ENCODE measurements at regions not wholly inside any gene's neighbourhood (a gene's known extent, or its start where the extent isn't known, plus 50 kb on each side); places are given as distances from the start of the nearest gene placed in this dataset.

DNA sequence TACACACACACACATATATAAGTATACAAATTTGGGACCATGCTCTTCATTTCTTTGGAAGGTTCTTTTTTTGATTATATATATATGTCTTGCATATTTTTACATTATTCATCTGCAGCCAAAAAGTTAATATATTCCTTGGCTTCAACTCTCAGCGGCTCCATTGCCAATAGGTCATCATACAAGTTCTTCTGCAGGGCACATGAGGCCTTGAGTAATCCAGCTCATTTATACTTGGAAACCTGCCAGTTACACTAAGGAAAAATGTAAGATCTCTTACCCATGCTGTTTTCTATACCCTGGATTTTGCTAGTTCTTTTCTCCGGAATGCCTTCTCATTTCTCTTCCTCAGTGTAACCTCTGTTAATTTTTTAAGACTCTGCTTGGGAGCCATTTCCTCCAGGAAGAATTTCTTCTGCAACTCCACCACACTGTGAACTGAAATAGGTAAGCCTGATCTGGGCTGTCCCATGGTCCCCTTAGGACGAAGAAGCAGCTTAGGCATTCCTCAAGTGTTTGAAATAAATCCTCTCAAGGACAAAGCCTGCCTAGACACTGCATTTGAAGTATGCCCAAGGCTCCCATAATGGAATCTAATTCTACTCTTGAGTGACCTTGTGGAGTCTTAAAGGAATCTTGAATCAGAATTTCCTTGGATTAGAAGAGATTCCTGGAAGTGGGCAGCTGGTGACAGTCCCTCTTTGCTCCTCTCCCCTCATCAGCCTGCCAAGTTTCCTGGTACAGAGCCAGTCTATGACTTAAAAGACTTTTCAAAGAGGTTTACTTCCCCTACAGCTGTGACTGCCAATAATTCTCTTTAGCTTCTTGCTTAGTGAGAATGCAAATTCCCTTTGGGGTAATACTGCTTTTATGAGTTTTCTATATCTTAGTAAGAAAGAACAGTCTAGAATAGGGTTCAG lies 182.8 kb downstream of the C11orf87 start:
- ATAC-seq (no peak), FAIRE-seq (no peak), DNase-seq (ENCODE audit: low read depth, low spot score) (no peak)
- BruUV-seq (replicated peaks), result no TSS peak
- 43% methylated on average over 3 of the region's 3 CpGs for WGBS (ENCODE audit: insufficient coverage, insufficient replicate concordance, low lambda C conversion rate, missing lambda C conversion rate)
- no peaks in the 10 kb centered on the region for H4K20me1 ChIP-seq (ENCODE audit: control insufficient read depth, insufficient read depth)
- RAD21 ChIA-PET (ENCODE audit: unreplicated experiment), result no interaction called here
- CTCF ChIA-PET, result no interaction called here
- H3K36me3 ChIP-seq (ENCODE audit: control insufficient read depth in 2 of 2, insufficient read depth in 2 of 2, low read length in 1 of 2), result no peaks in the 10 kb centered on the region
- no peak overlapping the region for H3K27ac ChIP-seq (ENCODE audit: control insufficient read depth, insufficient read depth)
- H3K9me3 ChIP-seq (replicated peaks; ENCODE audit: control insufficient read depth, insufficient read depth, low read length), result no peaks in the 10 kb centered on the region
- no peaks in the 10 kb centered on the region for H3K4me1 ChIP-seq (ENCODE audit: control insufficient read depth, insufficient read depth, low read length)
- POLR2A ChIA-PET, result no interaction called here
- H3K9ac ChIP-seq (ENCODE audit: control insufficient read depth, insufficient read depth, low read length), result no peak overlapping the region
- no peaks in the 10 kb centered on the region; a peak in 1 of 4 replicates for H3K27me3 ChIP-seq (replicated peaks in 1 of 2; ENCODE audit: control insufficient read depth in 2 of 2, insufficient read depth in 2 of 2, low read length in 1 of 2)
- no peaks in the 10 kb centered on the region for H3K79me2 ChIP-seq (ENCODE audit: control insufficient read depth, insufficient read depth, low read length)
- H3K4me3 ChIP-seq, result no peak overlapping the region
- SMC1A ChIA-PET (ENCODE audit: uncharacterized antibody, unreplicated experiment), result no interaction called here
- no peak overlapping the region for H3K4me2 ChIP-seq (ENCODE audit: control insufficient read depth, insufficient read depth)
- in situ Hi-C loops (cut with MboI) (no loop called here), intact Hi-C loops (cut with micrococcal nuclease; ENCODE audit: unreplicated experiment) (no loop called here)
- no peak overlapping the region for H2AFZ ChIP-seq (ENCODE audit: control insufficient read depth, low read depth, low read length)
- TF ChIP-seq, protein P1, sequence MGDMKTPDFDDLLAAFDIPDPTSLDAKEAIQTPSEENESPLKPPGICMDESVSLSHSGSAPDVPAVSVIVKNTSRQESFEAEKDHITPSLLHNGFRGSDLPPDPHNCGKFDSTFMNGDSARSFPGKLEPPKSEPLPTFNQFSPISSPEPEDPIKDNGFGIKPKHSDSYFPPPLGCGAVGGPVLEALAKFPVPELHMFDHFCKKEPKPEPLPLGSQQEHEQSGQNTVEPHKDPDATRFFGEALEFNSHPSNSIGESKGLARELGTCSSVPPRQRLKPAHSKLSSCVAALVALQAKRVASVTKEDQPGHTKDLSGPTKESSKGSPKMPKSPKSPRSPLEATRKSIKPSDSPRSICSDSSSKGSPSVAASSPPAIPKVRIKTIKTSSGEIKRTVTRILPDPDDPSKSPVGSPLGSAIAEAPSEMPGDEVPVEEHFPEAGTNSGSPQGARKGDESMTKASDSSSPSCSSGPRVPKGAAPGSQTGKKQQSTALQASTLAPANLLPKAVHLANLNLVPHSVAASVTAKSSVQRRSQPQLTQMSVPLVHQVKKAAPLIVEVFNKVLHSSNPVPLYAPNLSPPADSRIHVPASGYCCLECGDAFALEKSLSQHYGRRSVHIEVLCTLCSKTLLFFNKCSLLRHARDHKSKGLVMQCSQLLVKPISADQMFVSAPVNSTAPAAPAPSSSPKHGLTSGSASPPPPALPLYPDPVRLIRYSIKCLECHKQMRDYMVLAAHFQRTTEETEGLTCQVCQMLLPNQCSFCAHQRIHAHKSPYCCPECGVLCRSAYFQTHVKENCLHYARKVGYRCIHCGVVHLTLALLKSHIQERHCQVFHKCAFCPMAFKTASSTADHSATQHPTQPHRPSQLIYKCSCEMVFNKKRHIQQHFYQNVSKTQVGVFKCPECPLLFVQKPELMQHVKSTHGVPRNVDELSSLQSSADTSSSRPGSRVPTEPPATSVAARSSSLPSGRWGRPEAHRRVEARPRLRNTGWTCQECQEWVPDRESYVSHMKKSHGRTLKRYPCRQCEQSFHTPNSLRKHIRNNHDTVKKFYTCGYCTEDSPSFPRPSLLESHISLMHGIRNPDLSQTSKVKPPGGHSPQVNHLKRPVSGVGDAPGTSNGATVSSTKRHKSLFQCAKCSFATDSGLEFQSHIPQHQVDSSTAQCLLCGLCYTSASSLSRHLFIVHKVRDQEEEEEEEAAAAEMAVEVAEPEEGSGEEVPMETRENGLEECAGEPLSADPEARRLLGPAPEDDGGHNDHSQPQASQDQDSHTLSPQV (IDR thresholded peaks at IDR 0.05), result no peak
- no peak for TF ChIP-seq JUNB (IDR thresholded peaks at IDR 0.05)
- no peak for TF ChIP-seq EED (IDR thresholded peaks at IDR 0.05; ENCODE audit: low read depth)
- no peak for TF ChIP-seq YY1 (IDR thresholded peaks at IDR 0.05; ENCODE audit: low read depth, low read length)
- no peak for TF ChIP-seq POU2F2 (IDR thresholded peaks at IDR 0.05; ENCODE audit: borderline replicate concordance, low read depth, low read length)
- TF ChIP-seq ZNF384 (IDR thresholded peaks at IDR 0.05; ENCODE audit: borderline replicate concordance, low read depth, low read length), result no peak
- TF ChIP-seq, protein P2, sequence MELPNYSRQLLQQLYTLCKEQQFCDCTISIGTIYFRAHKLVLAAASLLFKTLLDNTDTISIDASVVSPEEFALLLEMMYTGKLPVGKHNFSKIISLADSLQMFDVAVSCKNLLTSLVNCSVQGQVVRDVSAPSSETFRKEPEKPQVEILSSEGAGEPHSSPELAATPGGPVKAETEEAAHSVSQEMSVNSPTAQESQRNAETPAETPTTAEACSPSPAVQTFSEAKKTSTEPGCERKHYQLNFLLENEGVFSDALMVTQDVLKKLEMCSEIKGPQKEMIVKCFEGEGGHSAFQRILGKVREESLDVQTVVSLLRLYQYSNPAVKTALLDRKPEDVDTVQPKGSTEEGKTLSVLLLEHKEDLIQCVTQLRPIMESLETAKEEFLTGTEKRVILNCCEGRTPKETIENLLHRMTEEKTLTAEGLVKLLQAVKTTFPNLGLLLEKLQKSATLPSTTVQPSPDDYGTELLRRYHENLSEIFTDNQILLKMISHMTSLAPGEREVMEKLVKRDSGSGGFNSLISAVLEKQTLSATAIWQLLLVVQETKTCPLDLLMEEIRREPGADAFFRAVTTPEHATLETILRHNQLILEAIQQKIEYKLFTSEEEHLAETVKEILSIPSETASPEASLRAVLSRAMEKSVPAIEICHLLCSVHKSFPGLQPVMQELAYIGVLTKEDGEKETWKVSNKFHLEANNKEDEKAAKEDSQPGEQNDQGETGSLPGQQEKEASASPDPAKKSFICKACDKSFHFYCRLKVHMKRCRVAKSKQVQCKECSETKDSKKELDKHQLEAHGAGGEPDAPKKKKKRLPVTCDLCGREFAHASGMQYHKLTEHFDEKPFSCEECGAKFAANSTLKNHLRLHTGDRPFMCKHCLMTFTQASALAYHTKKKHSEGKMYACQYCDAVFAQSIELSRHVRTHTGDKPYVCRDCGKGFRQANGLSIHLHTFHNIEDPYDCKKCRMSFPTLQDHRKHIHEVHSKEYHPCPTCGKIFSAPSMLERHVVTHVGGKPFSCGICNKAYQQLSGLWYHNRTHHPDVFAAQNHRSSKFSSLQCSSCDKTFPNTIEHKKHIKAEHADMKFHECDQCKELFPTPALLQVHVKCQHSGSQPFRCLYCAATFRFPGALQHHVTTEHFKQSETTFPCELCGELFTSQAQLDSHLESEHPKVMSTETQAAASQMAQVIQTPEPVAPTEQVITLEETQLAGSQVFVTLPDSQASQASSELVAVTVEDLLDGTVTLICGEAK (IDR thresholded peaks at IDR 0.05; ENCODE audit: borderline replicate concordance), result no peak
- no peak for TF ChIP-seq SREBF1 (IDR thresholded peaks at IDR 0.05; ENCODE audit: low read length)
- TF ChIP-seq RBBP5 (conservative IDR thresholded peaks at IDR 0.05), result no peak
- TF ChIP-seq RB1 (IDR thresholded peaks at IDR 0.05; ENCODE audit: borderline replicate concordance), result no peak
- TF ChIP-seq NR2C1 (IDR thresholded peaks at IDR 0.05), result no peak
- TF ChIP-seq, protein P3, sequence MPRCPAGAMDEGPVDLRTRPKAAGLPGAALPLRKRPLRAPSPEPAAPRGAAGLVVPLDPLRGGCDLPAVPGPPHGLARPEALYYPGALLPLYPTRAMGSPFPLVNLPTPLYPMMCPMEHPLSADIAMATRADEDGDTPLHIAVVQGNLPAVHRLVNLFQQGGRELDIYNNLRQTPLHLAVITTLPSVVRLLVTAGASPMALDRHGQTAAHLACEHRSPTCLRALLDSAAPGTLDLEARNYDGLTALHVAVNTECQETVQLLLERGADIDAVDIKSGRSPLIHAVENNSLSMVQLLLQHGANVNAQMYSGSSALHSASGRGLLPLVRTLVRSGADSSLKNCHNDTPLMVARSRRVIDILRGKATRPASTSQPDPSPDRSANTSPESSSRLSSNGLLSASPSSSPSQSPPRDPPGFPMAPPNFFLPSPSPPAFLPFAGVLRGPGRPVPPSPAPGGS (IDR thresholded peaks at IDR 0.05; ENCODE audit: borderline replicate concordance, insufficient read depth, low read depth, low read length, poor library complexity, severe bottlenecking), result no peak
- TF ChIP-seq SPI1 (IDR thresholded peaks at IDR 0.05; ENCODE audit: borderline replicate concordance, insufficient read depth, low read depth, low read length), result no peak
- TF ChIP-seq SMC3 (IDR thresholded peaks at IDR 0.05; ENCODE audit: borderline replicate concordance, low read length), result no peak
- no peak for TF ChIP-seq TBL1XR1 (IDR thresholded peaks at IDR 0.05; ENCODE audit: low read depth, low read length)
- TF ChIP-seq POLR2A (IDR thresholded peaks at IDR 0.05; ENCODE audit: low read depth, low read length), result no peak
